Astrocyte (in vitro differentiated cells and primary cell): ENCODE measurements at regions not wholly inside any gene's neighbourhood (a gene's known extent, or its start where the extent isn't known, plus 50 kb on each side); places are given as distances from the start of the nearest gene placed in this dataset.

Source experiments
- DNase-seq: peaks from one replicate; pipeline ENCODE4 v3.0.0-alpha.2; 2010; ENCODE audit warnings: low read depth
- FAIRE-seq: peaks from 2 replicates; lab custom pipeline; 2011; peaks lifted over from hg19 to GRCh38; lab: Jason Lieb, UNC
- H2AFZ ChIP-seq: 2 replicates; pipeline ENCODE4 v1.6.0; 2012; ENCODE audit warnings: low read depth, low read length, inconsistent platforms
- H3K27ac ChIP-seq: 2 replicates; pipeline ENCODE4 v1.5.1; 2011; ENCODE audit warnings: low read depth, low read length, inconsistent platforms
- H3K27me3 ChIP-seq: 2 replicates; pipeline ENCODE4 v1.6.0; 2011; ENCODE audit warnings: low read length, inconsistent platforms; ENCODE audit not compliant: insufficient read depth
- H3K36me3 ChIP-seq: 2 replicates; pipeline ENCODE4 v1.5.1; 2011; ENCODE audit warnings: low read length, inconsistent platforms; ENCODE audit not compliant: insufficient read depth
- H3K4me1 ChIP-seq: 2 replicates; pipeline ENCODE4 v1.5.1; 2011; ENCODE audit warnings: low read length, inconsistent platforms; ENCODE audit not compliant: insufficient read depth
- H3K4me2 ChIP-seq: 2 replicates; pipeline ENCODE4 v1.6.0; 2012; ENCODE audit warnings: low read length, inconsistent platforms
- H3K4me3 ChIP-seq: 2 replicates; pipeline ENCODE4 v1.5.1; 2011; ENCODE audit warnings: low read depth, mild to moderate bottlenecking, low read length, inconsistent platforms; ENCODE audit not compliant: insufficient read depth
- H3K79me2 ChIP-seq: 2 replicates; pipeline ENCODE4 v1.6.0; 2012; ENCODE audit warnings: mild to moderate bottlenecking, low read length, inconsistent platforms; ENCODE audit not compliant: insufficient read depth
- H3K9ac ChIP-seq: 2 replicates; pipeline ENCODE4 v1.6.0; 2012; ENCODE audit warnings: mild to moderate bottlenecking, low read length, inconsistent platforms
- H3K9me3 ChIP-seq: 2 replicates; pipeline ENCODE4 v1.5.1; 2012; ENCODE audit warnings: low read depth, mild to moderate bottlenecking, low read length, inconsistent platforms; ENCODE audit not compliant: insufficient read depth
- H4K20me1 ChIP-seq: 2 replicates; pipeline ENCODE4 v1.6.0; 2012; ENCODE audit warnings: low read length, inconsistent platforms; ENCODE audit not compliant: insufficient read depth
- H3K27ac Mint-ChIP-seq: one replicate; pipeline ENCODE4 v1.8.0; 2021; ENCODE audit warnings: mild to moderate bottlenecking, mixed read lengths; ENCODE audit not compliant: unreplicated experiment
- H3K27me3 Mint-ChIP-seq: one replicate; pipeline ENCODE4 v1.8.0; 2021; ENCODE audit warnings: low read depth, mixed read lengths; ENCODE audit not compliant: unreplicated experiment
- H3K36me3 Mint-ChIP-seq: one replicate; pipeline ENCODE4 v1.8.0; 2021; ENCODE audit warnings: low read depth, mixed read lengths; ENCODE audit not compliant: unreplicated experiment
- H3K4me1 Mint-ChIP-seq: one replicate; pipeline ENCODE4 v1.8.0; 2021; ENCODE audit warnings: low read depth, mixed read lengths; ENCODE audit not compliant: unreplicated experiment
- H3K4me3 Mint-ChIP-seq: one replicate; pipeline ENCODE4 v1.8.0; 2021; ENCODE audit warnings: mild to moderate bottlenecking, moderate library complexity, mixed read lengths; ENCODE audit not compliant: unreplicated experiment
- H3K9me3 Mint-ChIP-seq: one replicate; pipeline ENCODE4 v1.8.0; 2021; ENCODE audit warnings: mild to moderate bottlenecking, mixed read lengths; ENCODE audit not compliant: unreplicated experiment
- EZH2 ChIP-seq: IDR thresholded peaks from 2 replicates; pipeline ENCODE4 v1.6.1; 2012; ENCODE audit warnings: mild to moderate bottlenecking, low read length, inconsistent platforms; ENCODE audit not compliant: insufficient read depth
- TF ChIP-seq, protein P1 (sequence below): IDR thresholded peaks from 2 replicates; pipeline ENCODE4 v1.5.1; 2011; ENCODE audit warnings: low read depth, mild to moderate bottlenecking, inconsistent platforms, low read length, moderate library complexity; ENCODE audit not compliant: insufficient read depth

- Mint-ChIP-seq H3K9me3 (peaks cover 5% of the 10 kb centered on the region), H3K27me3 (peaks cover 28% of the 10 kb centered on the region), H3K36me3 (no peaks in the 10 kb centered on the region), H3K4me3 (no peak overlapping the region), H3K27ac (no peak overlapping the region), H3K4me1 (peaks cover 13% of the 10 kb centered on the region)
- TF ChIP-seq, protein P1, sequence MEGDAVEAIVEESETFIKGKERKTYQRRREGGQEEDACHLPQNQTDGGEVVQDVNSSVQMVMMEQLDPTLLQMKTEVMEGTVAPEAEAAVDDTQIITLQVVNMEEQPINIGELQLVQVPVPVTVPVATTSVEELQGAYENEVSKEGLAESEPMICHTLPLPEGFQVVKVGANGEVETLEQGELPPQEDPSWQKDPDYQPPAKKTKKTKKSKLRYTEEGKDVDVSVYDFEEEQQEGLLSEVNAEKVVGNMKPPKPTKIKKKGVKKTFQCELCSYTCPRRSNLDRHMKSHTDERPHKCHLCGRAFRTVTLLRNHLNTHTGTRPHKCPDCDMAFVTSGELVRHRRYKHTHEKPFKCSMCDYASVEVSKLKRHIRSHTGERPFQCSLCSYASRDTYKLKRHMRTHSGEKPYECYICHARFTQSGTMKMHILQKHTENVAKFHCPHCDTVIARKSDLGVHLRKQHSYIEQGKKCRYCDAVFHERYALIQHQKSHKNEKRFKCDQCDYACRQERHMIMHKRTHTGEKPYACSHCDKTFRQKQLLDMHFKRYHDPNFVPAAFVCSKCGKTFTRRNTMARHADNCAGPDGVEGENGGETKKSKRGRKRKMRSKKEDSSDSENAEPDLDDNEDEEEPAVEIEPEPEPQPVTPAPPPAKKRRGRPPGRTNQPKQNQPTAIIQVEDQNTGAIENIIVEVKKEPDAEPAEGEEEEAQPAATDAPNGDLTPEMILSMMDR, result no peak
- TF ChIP-seq EZH2, result no peak
- H3K4me3 ChIP-seq, result no peak overlapping the region
- H3K9me3 ChIP-seq, result no peaks in the 10 kb centered on the region
- DNase-seq, result no peak
- H3K9ac ChIP-seq, result no peak overlapping the region
- H2AFZ ChIP-seq, result no peak overlapping the region
- H3K36me3 ChIP-seq, result no peaks in the 10 kb centered on the region
- H3K4me1 ChIP-seq, result no peaks in the 10 kb centered on the region
- no peaks in the 10 kb centered on the region for H3K27me3 ChIP-seq
- no peaks in the 10 kb centered on the region for H3K79me2 ChIP-seq
- H4K20me1 ChIP-seq, result no peaks in the 10 kb centered on the region
- FAIRE-seq, result no peak
- H3K4me2 ChIP-seq, result no peak overlapping the region
- H3K27ac ChIP-seq, result no peak overlapping the region
These were observed 50.0 kb upstream of the SLC22A23 start for GRCh38 chr6:3506751-3507383.
